NCI-H1105 treated with DMSO at 0.1 percent for 48 hours (cell line): ENCODE measurements at regions not wholly inside any gene's neighbourhood (a gene's known extent, or its start where the extent isn't known, plus 50 kb on each side); places are given as distances from the start of the nearest gene placed in this dataset.
"Not testable (repeated sequence)": the region's sequence is repeated elsewhere in the genome, so short reads cannot be mapped to it uniquely, and the experiment has no call there.

Experiments
- DNase-seq: peaks from one replicate; lab custom pipeline; 2025; lab: John Stamatoyannopoulos, UW

- no peak for DNase-seq
Observed at GRCh38 chr10:37067576-37067975, 57.8 kb upstream of the ANKRD30A start.

- not testable (repeated sequence) for DNase-seq
Observed at GRCh38 chr10:37062296-37062695, 63.1 kb upstream of the ANKRD30A start.

- no peak for DNase-seq
Observed at GRCh38 chr10:37057261-37057660, 68.1 kb upstream of the ANKRD30A start.

GRCh38 chr10:37053476-37053875 is 71.9 kb upstream of the ANKRD30A start:
- no peak for DNase-seq

- DNase-seq, result not testable (repeated sequence)
Observed at GRCh38 chr10:37049982-37050381, 75.4 kb upstream of the ANKRD30A start.

- not testable (repeated sequence) for DNase-seq
Observed at GRCh38 chr10:37044319-37044718, 81.1 kb upstream of the ANKRD30A start.

- no peak for DNase-seq
Observed at GRCh38 chr10:37035853-37036252, 89.5 kb upstream of the ANKRD30A start.

GRCh38 chr10:37015498-37015897 is 109.9 kb upstream of the ANKRD30A start:
- DNase-seq, result no peak

- no peak for DNase-seq
Observed at GRCh38 chr10:37010741-37011140, 114.7 kb upstream of the ANKRD30A start.

- DNase-seq, result not testable (repeated sequence)
Observed at GRCh38 chr10:37008276-37008675, 117.1 kb upstream of the ANKRD30A start.

GRCh38 chr10:37003126-37003525 is 122.3 kb upstream of the ANKRD30A start:
- DNase-seq, result no peak

- not testable (repeated sequence) for DNase-seq
Observed at GRCh38 chr10:36995806-36996205, 129.6 kb upstream of the ANKRD30A start.

- no peak for DNase-seq
Observed at GRCh38 chr10:36994886-36995285, 130.5 kb upstream of the ANKRD30A start.

- no peak for DNase-seq
Observed at GRCh38 chr10:36989233-36989632, 136.2 kb upstream of the ANKRD30A start.

GRCh38 chr10:36946598-36946997 is 178.8 kb upstream of the ANKRD30A start:
- DNase-seq, result no peak

- peak; percentile 14 for DNase-seq
Observed at GRCh38 chr10:36943544-36943943, 181.9 kb upstream of the ANKRD30A start.

GRCh38 chr10:36942616-36943015 is 182.8 kb upstream of the ANKRD30A start:
- DNase-seq, result peak; percentile 0

GRCh38 chr10:36903040-36903439 is 222.4 kb upstream of the ANKRD30A start:
- no peak for DNase-seq

GRCh38 chr10:36899652-36900051 is 225.7 kb upstream of the ANKRD30A start:
- DNase-seq, result no peak

- peak; percentile 5 for DNase-seq
Observed at GRCh38 chr10:36888925-36889573, 236.3 kb upstream of the ANKRD30A start.

- DNase-seq, result no peak
Observed at GRCh38 chr10:36886303-36886891, 239.0 kb upstream of the ANKRD30A start.

- no peak for DNase-seq
Observed at GRCh38 chr10:36885746-36886145, 239.7 kb upstream of the ANKRD30A start.

GRCh38 chr10:36882781-36883180 is 242.6 kb upstream of the ANKRD30A start:
- DNase-seq, result no peak

GRCh38 chr10:36880898-36881297 is 244.5 kb upstream of the ANKRD30A start:
- peak; percentile 11 for DNase-seq
